ENCODE measurements at regions not wholly inside any gene's neighbourhood (a gene's known extent, or its start where the extent isn't known, plus 50 kb on each side); places are given as distances from the start of the nearest gene placed in this dataset.

GRCh38 chr6:19551611-19552010 lies 285.6 kb upstream of the ID4 start:
- Histone ChIP-seq H3K27ac (ENCODE audit: low read depth, low read length) (no peak overlapping the region), H3K4me3 (ENCODE audit: low read length) (no peak overlapping the region), H3K9ac (ENCODE audit: extremely low read depth, low read length, poor library complexity, severe bottlenecking) (no peak overlapping the region), H3K36me3 (ENCODE audit: control insufficient read depth, insufficient read depth, low read length) (no peaks in the 10 kb centered on the region), H3K4me1 (ENCODE audit: control insufficient read depth, insufficient read depth, low read length) (no peaks in the 10 kb centered on the region), H3K27me3 (ENCODE audit: control insufficient read depth, insufficient read depth, low read length, poor library complexity, severe bottlenecking) (no peaks in the 10 kb centered on the region), H3K9me3 (ENCODE audit: control insufficient read depth, low read length) (no peaks in the 10 kb centered on the region)
- no peak for DNase-seq
- H3K9me3 Mint-ChIP-seq: no peaks in the 10 kb centered on the region
- TF ChIP-seq CTCF (conservative IDR thresholded peaks at IDR 0.05): no peak
- no peak overlapping the region for H3K27ac Mint-ChIP-seq
- 96 to 100% methylated on average over 3 to 4 of the region's 4 CpGs for WGBS, 2 experiments (ENCODE audit: insufficient coverage in 1 of 2, insufficient read length in 1 of 2)
- peaks cover 6% of the 10 kb centered on the region for H3K4me1 Mint-ChIP-seq
- H3K36me3 Mint-ChIP-seq (ENCODE audit: low read depth): no peaks in the 10 kb centered on the region
- H3K4me3 Mint-ChIP-seq: no peak overlapping the region
- H3K27me3 Mint-ChIP-seq (ENCODE audit: insufficient read depth): no peaks in the 10 kb centered on the region

GRCh38 chr6:19552076-19552475 lies 285.1 kb upstream of the ID4 start:
- H3K9ac ChIP-seq (ENCODE audit: extremely low read depth, low read length, poor library complexity, severe bottlenecking): no peak overlapping the region
- no peaks in the 10 kb centered on the region for H3K27me3 ChIP-seq (ENCODE audit: control insufficient read depth, insufficient read depth, low read length, poor library complexity, severe bottlenecking)
- H3K9me3 ChIP-seq (ENCODE audit: control insufficient read depth, low read length): no peaks in the 10 kb centered on the region
- DNase-seq: no peak
- H3K4me3 Mint-ChIP-seq: no peak overlapping the region
- no peak overlapping the region for H3K27ac ChIP-seq (ENCODE audit: low read depth, low read length)
- no peaks in the 10 kb centered on the region for H3K4me1 ChIP-seq (ENCODE audit: control insufficient read depth, insufficient read depth, low read length)
- 92 to 100% methylated on average over 1 to 2 of the region's 3 CpGs for WGBS, 2 experiments (ENCODE audit: insufficient coverage in 1 of 2, insufficient read length in 1 of 2)
- H3K9me3 Mint-ChIP-seq: no peaks in the 10 kb centered on the region
- H3K36me3 ChIP-seq (ENCODE audit: control insufficient read depth, insufficient read depth, low read length): no peaks in the 10 kb centered on the region
- TF ChIP-seq CTCF (conservative IDR thresholded peaks at IDR 0.05): no peak
- H3K4me3 ChIP-seq (ENCODE audit: low read length): no peak overlapping the region
- H3K36me3 Mint-ChIP-seq (ENCODE audit: low read depth): no peaks in the 10 kb centered on the region
- H3K27ac Mint-ChIP-seq: no peak overlapping the region
- peaks cover 6% of the 10 kb centered on the region for H3K4me1 Mint-ChIP-seq
- H3K27me3 Mint-ChIP-seq (ENCODE audit: insufficient read depth): no peaks in the 10 kb centered on the region

GRCh38 chr6:19552588-19552987 lies 284.6 kb upstream of the ID4 start:
- no peaks in the 10 kb centered on the region for H3K9me3 Mint-ChIP-seq
- 67% methylated on average over 2 of the region's 2 CpGs; no CpG with 5 or more reads in 1 of the 2 experiments for WGBS, 2 experiments (ENCODE audit: insufficient coverage in 1 of 2, insufficient read length in 1 of 2)
- Histone ChIP-seq H3K36me3 (ENCODE audit: control insufficient read depth, insufficient read depth, low read length) (no peaks in the 10 kb centered on the region), H3K27ac (ENCODE audit: low read depth, low read length) (no peak overlapping the region), H3K9ac (ENCODE audit: extremely low read depth, low read length, poor library complexity, severe bottlenecking) (no peak overlapping the region), H3K4me1 (ENCODE audit: control insufficient read depth, insufficient read depth, low read length) (no peaks in the 10 kb centered on the region), H3K27me3 (ENCODE audit: control insufficient read depth, insufficient read depth, low read length, poor library complexity, severe bottlenecking) (no peaks in the 10 kb centered on the region), H3K4me3 (ENCODE audit: low read length) (no peak overlapping the region), H3K9me3 (ENCODE audit: control insufficient read depth, low read length) (no peaks in the 10 kb centered on the region)
- DNase-seq: no peak
- H3K27ac Mint-ChIP-seq: no peak overlapping the region
- no peak overlapping the region for H3K4me3 Mint-ChIP-seq
- peaks cover 6% of the 10 kb centered on the region for H3K4me1 Mint-ChIP-seq
- H3K27me3 Mint-ChIP-seq (ENCODE audit: insufficient read depth): no peaks in the 10 kb centered on the region
- H3K36me3 Mint-ChIP-seq (ENCODE audit: low read depth): no peaks in the 10 kb centered on the region
- no peak for TF ChIP-seq CTCF (conservative IDR thresholded peaks at IDR 0.05)

All from endodermal cell (in vitro differentiated cells).